Neural progenitor cell (in vitro differentiated cells): ENCODE measurements at regions not wholly inside any gene's neighbourhood (a gene's known extent, or its start where the extent isn't known, plus 50 kb on each side); places are given as distances from the start of the nearest gene placed in this dataset.

Experiments used
- DNase-seq: peaks from one replicate; pipeline ENCODE4 v3.0.0-alpha.2; 2016; ENCODE audit warnings: low spot score
- H2AFZ ChIP-seq: fragments of 200-600 bp; sonication (generic); replicated peaks from 2 replicates; pipeline ENCODE4 v1.6.1; 2016; ENCODE audit warnings: antibody characterized with exemption
- H3F3A ChIP-seq: fragments of 200-600 bp; sonication (generic); 2 replicates; pipeline ENCODE4 v1.6.1; 2016; ENCODE audit warnings: antibody characterized with exemption, low read depth
- H3K27ac ChIP-seq: fragments of 200-600 bp; sonication (generic); 2 replicates; pipeline ENCODE4 v1.5.1; 2016; ENCODE audit warnings: mild to moderate bottlenecking
- H3K27me3 ChIP-seq: fragments of 200-600 bp; sonication (generic); 2 replicates; pipeline ENCODE4 v1.6.1; 2016; ENCODE audit warnings: mild to moderate bottlenecking, moderate library complexity
- H3K36me3 ChIP-seq: fragments of 200-600 bp; sonication (generic); 2 replicates; pipeline ENCODE4 v1.5.1; 2016
- H3K4me1 ChIP-seq: fragments of 200-600 bp; sonication (generic); 2 replicates; pipeline ENCODE4 v1.6.1; 2016; ENCODE audit warnings: mixed run types
- H3K4me2 ChIP-seq: fragments of 200-600 bp; sonication (generic); 2 replicates; pipeline ENCODE4 v1.6.1; 2016
- H3K4me3 ChIP-seq: fragments of 200-600 bp; sonication (generic); 2 replicates; pipeline ENCODE4 v1.5.1; 2016
- H3K79me2 ChIP-seq: fragments of 200-600 bp; sonication (generic); 2 replicates; pipeline ENCODE4 v1.6.1; 2016; ENCODE audit warnings: low read depth
- H3K9ac ChIP-seq: fragments of 200-600 bp; sonication (generic); 2 replicates; pipeline ENCODE4 v1.6.1; 2016
- H3K9me3 ChIP-seq: fragments of 200-600 bp; sonication (generic); 2 replicates; pipeline ENCODE4 v1.5.1; 2016; ENCODE audit warnings: low read depth
- H4K20me1 ChIP-seq: fragments of 200-600 bp; sonication (generic); 2 replicates; pipeline ENCODE4 v1.6.1; 2016; ENCODE audit warnings: low read depth
- H3K27ac Mint-ChIP-seq: 3 replicates; pipeline ENCODE4 v1.8.0; 2021; ENCODE audit warnings: mixed read lengths
- H3K27me3 Mint-ChIP-seq: 2 replicates; pipeline ENCODE4 v1.8.0; 2022; ENCODE audit warnings: low read depth, mild to moderate bottlenecking, inconsistent platforms, moderate library complexity, mixed read lengths; ENCODE audit not compliant: insufficient read depth
- H3K36me3 Mint-ChIP-seq: 3 replicates; pipeline ENCODE4 v1.8.0; 2021; ENCODE audit warnings: mixed read lengths
- H3K4me1 Mint-ChIP-seq: 3 replicates; pipeline ENCODE4 v1.8.0; 2021; ENCODE audit warnings: mixed read lengths
- H3K4me3 Mint-ChIP-seq: 3 replicates; pipeline ENCODE4 v1.8.0; 2021; ENCODE audit warnings: mild to moderate bottlenecking, moderate library complexity, mixed read lengths
- H3K9me3 Mint-ChIP-seq: 3 replicates; pipeline ENCODE4 v1.8.0; 2020; ENCODE audit warnings: mixed read lengths
- CTCF ChIP-seq: fragments of 200-600 bp; sonication (generic); IDR thresholded peaks from 2 replicates; pipeline ENCODE4 v1.5.1; 2017; ENCODE audit warnings: antibody characterized with exemption, mild to moderate bottlenecking
- EZH2 ChIP-seq: fragments of 200-600 bp; sonication (generic); IDR thresholded peaks from 2 replicates; pipeline ENCODE4 v1.6.1; 2017; ENCODE audit warnings: antibody characterized with exemption, mild to moderate bottlenecking, moderate library complexity
- EZH2phosphoT487 ChIP-seq: fragments of 200-600 bp; sonication (generic); IDR thresholded peaks from 2 replicates; pipeline ENCODE4 v1.6.1; 2017; ENCODE audit warnings: antibody characterized with exemption

GRCh38 chr6:56742122-56742791, 99.6 kb upstream of the DST start:
- TF ChIP-seq EZH2phosphoT487 (no peak), CTCF (no peak), EZH2 (no peak)
- H3K36me3 ChIP-seq, result no peaks in the 10 kb centered on the region
- Mint-ChIP-seq H3K27me3 (no peaks in the 10 kb centered on the region), H3K36me3 (no peaks in the 10 kb centered on the region), H3K9me3 (no peaks in the 10 kb centered on the region), H3K4me3 (peak overlapping the region; percentile 26), H3K4me1 (peaks cover 42% of the 10 kb centered on the region), H3K27ac (peak overlapping the region; percentile 31)
- no peak overlapping the region for H2AFZ ChIP-seq
- peaks cover 4% of the 10 kb centered on the region for H3F3A ChIP-seq
- no peaks in the 10 kb centered on the region for H3K9me3 ChIP-seq
- no peak for DNase-seq
- H3K9ac ChIP-seq, result no peak overlapping the region
- peaks cover 57% of the 10 kb centered on the region for H3K4me1 ChIP-seq
- peaks cover 69% of the 10 kb centered on the region for H4K20me1 ChIP-seq
- no peaks in the 10 kb centered on the region for H3K27me3 ChIP-seq
- H3K4me3 ChIP-seq, result no peak overlapping the region
- H3K27ac ChIP-seq, result no peak overlapping the region
- H3K79me2 ChIP-seq, result peaks cover 100% of the 10 kb centered on the region
- H3K4me2 ChIP-seq, result peak overlapping the region; percentile 34

- no peak overlapping the region for H3K4me3 Mint-ChIP-seq
These were observed 98.8 kb upstream of the DST start for GRCh38 chr6:56741472-56741871.

GRCh38 chr6:56739836-56740815, 97.4 kb upstream of the DST start:
- Histone ChIP-seq H3K27ac (no peak overlapping the region), H3K9ac (no peak overlapping the region), H4K20me1 (peaks cover 49% of the 10 kb centered on the region), H3K9me3 (no peaks in the 10 kb centered on the region), H3K4me2 (no peak overlapping the region), H3K79me2 (peaks cover 100% of the 10 kb centered on the region), H3F3A (no peaks in the 10 kb centered on the region), H3K27me3 (no peaks in the 10 kb centered on the region), H3K36me3 (no peaks in the 10 kb centered on the region), H3K4me3 (no peak overlapping the region), H2AFZ (no peak overlapping the region), H3K4me1 (peaks cover 43% of the 10 kb centered on the region)
- DNase-seq, result no peak
- Mint-ChIP-seq H3K36me3 (no peaks in the 10 kb centered on the region), H3K4me1 (peaks cover 36% of the 10 kb centered on the region), H3K4me3 (no peak overlapping the region), H3K9me3 (no peaks in the 10 kb centered on the region), H3K27ac (no peak overlapping the region), H3K27me3 (no peaks in the 10 kb centered on the region)
- no peak for TF ChIP-seq EZH2phosphoT487
- no peak for TF ChIP-seq EZH2
- no peak for TF ChIP-seq CTCF

More at GRCh38 chr6:56741472-56741871, 98.8 kb upstream of the DST start:
- H3K79me2 ChIP-seq, result peaks cover 100% of the 10 kb centered on the region
- H3K4me1 ChIP-seq, result peaks cover 49% of the 10 kb centered on the region
- H3K27ac ChIP-seq, result no peak overlapping the region
- H3K9me3 Mint-ChIP-seq, result no peaks in the 10 kb centered on the region
- no peaks in the 10 kb centered on the region for H3K9me3 ChIP-seq
- H3K4me1 Mint-ChIP-seq, result peaks cover 36% of the 10 kb centered on the region
- no peaks in the 10 kb centered on the region for H3F3A ChIP-seq
- peaks cover 61% of the 10 kb centered on the region for H4K20me1 ChIP-seq
- H3K36me3 Mint-ChIP-seq, result no peaks in the 10 kb centered on the region
- TF ChIP-seq EZH2phosphoT487 (no peak), CTCF (no peak), EZH2 (no peak)
- H3K9ac ChIP-seq, result no peak overlapping the region
- no peaks in the 10 kb centered on the region for H3K36me3 ChIP-seq
- H3K4me2 ChIP-seq, result no peak overlapping the region
- no peaks in the 10 kb centered on the region for H3K27me3 Mint-ChIP-seq
- H3K4me3 ChIP-seq, result no peak overlapping the region
- no peak overlapping the region for H3K27ac Mint-ChIP-seq
- no peak for DNase-seq
- no peak overlapping the region for H2AFZ ChIP-seq
- no peaks in the 10 kb centered on the region for H3K27me3 ChIP-seq
